GM03348 (cell line): ENCODE measurements at regions not wholly inside any gene's neighbourhood (a gene's known extent, or its start where the extent isn't known, plus 50 kb on each side); places are given as distances from the start of the nearest gene placed in this dataset.

ENCODE experiments used
- DNase-seq: peaks from one replicate; pipeline ENCODE4 v3.0.0; 2012; ENCODE audit warnings: low spot score

DNA sequence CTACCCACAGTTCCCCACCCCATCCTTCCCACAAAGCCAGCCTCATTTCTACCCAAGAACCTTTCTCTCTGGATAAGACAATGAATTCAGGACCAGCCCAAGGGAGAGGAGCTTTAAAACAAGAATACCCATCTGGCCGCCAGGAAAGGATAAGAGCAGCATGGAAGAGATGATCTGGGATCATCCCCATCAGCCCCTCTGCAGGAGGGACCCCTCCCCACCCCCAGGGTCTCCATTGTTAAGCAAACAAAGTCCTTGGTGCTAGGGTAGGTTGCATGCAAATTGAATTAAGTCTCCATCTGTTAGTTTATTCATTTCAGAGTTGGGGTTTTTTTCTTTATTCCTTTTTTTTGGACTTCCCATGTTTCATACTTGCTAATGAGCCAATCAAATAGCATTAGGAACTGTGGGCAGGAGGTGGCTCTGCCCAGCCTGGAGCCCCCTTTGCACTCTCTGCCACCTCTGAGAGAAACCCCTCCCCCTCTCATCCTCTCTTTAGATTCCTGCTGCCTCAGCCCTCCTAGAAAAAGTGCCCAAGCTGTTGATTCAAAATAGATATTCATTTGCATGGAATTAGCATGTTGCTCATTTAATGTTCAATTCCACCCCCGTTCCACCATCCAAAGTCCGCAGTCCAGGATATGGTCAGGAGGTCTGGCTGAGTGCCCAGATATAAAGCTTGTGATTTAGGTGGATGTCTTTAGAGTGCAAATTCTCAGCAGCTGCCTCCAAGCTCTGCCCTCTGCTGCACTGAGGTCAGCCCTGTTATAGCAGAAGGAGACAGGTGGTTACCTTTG is 138.5 kb upstream of the NCAM1 start:
- DNase-seq, result no peak

DNA sequence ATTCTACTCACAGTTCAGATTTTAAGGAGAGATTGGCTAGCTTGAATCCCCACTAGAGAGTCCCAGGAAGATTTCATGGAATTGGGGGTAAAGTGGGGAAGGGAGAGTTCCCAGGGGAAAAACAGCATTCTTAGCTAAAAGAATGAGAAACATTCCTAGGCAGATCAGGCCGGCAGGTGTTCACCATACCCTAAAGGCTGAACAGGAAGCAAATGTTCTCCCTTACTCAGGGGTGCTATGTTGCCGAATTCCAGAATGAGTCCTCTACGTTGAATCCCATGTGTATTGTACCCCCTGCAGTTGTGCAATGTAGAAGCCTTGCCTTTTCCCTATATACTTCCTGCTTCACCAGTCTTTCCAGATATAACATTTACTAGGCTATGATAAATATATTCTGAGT is 135.2 kb upstream of the NCAM1 start:
- DNase-seq, result no peak

DNA sequence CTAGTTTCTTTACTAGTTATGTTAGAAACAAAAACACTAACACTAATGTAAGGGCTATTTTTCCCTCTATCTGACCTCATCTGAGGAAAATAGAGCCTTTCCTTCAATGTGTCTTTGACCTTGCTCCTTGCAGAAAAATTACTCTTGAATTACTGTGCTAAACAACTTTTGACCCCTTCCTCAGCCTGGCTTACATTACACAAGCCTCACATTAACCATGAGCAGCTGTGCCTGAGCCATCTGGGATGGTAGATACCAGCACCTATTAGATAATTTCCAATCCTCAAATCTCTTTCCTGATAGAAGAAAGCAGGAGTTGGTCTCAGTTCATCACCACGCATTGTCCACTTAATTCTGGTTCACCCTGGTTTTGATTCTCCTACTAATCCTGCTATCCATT is 134.4 kb upstream of the NCAM1 start:
- no peak for DNase-seq

DNA sequence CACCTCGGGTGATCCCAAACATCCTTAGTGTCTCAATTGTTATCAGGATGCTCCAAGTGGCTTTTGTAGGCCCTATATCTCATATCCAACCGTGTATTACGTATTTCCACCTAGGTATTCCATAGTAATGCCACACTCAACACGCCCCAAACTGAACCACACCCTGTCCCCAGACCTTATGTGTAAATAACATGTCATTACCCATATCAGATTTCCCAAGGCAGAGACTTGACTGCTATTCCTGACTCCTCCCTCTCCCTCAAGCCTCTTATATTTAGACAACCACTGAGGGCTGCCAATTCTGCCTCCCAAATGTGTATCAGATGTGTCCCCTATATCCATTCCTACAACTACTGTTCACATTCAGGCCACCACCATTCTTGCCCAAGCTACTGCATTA is 132.8 kb upstream of the NCAM1 start:
- no peak for DNase-seq

DNA sequence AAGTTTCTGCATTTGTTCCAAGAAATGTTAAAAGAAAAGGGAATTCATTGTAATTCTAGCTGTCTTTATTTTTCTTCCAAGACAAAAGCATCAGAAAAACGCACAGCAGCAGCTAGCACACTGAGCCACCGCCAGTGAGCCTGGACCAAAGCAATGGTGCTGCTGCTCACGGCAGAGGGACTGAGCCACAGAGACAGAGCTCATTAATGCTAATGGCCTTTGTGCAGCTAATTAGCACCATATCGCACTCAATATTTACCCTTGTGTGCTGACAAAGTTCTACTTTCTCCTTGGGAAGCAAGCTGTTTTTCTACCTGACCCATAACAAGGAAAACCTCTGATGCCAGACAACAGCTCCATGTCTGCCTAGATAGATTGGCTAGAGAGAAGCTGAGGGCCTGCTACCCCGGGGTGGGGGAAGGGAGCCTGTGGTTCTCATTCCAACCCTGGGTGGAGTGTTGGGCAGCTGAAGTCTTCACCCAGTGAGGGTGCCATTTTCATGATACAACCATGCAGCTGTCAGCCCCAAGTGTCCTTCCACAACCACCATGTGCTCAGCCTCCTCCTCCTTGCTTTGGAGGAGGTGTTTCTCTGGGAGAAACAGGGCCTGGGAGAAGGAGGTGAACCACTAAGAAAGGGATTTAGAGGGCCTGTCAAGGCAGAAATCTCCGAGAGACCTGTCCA is 131.1 kb upstream of the NCAM1 start:
- no peak for DNase-seq

DNA sequence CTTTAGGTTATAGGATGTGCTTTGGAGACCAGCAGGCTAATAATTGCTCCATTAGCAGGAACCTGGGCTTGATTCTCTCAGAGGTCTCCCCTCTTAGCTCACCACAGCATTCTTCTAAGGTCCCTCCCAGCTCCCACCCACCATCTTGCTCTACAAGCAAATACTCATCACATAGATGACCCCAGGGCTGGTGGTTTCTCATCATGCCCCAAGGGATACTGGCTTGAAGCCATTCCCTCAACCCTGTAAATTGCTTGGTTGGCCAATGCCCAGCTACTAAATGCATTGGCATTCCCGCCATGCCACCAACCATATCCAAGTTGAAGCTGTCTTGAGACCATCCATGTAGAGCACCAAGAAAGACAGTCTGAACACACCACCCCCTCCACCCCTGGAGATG is 130.2 kb upstream of the NCAM1 start:
- no peak for DNase-seq

DNA sequence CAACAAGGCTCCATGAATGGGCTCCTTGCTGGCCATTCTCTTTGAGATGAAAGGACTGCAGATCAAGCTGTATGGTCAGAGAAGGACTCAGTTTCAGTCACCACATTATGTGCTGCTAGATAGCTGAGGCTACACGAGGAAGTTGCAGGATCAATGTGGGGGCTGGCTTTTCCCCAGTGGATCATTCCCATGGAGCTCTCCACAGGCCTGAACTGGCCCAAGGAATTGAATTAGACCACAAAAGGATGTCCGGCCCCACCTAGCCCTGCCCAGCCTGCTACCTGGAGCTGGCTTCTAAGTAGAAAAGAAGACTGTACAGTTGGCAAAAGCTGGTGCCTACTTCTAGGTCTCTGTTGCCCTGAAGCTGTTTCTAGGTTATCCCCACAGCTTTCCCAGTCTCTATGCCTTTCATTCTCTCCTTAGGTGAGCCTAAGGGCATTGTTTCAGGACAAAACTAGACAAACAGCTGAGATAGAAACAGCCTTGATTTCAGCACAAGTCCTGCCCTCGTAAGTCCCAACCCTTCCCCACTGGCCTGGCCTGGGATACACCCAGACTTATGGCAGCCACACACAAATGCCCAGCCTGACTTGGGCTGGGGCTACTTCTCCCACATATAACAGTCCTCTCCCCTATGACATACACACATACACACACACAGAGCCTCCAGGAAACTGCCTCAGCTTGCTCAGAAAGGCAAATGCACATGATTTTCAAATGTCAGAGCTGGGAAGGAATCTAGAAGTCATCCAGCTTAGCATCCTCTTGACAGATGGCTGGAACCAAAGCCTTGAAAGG is 129.1 kb upstream of the NCAM1 start:
- DNase-seq, result no peak

DNA sequence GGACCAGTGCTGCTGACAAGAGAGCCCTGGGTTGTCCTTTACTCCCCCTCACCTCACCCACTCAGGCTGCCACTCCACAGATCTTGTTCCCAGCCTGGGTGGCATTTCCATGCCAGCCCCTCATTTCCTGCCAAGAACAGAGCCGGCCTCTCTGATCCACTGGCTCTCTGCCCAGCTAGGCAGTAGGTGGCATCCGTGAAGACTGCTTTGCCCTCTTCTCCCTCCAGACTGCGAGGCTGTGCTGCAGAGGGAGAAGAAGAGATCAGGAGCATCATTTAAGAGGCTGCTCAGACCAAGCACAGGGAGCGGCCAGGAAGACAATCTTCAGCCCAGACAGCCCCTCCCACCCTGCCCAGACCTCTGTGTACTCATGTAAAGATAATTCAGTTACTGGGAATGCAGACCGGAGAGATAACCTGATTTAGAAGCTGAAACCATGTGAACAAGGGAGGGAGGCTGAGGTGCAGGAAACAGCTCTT is 126.9 kb upstream of the NCAM1 start:
- no peak for DNase-seq

DNA sequence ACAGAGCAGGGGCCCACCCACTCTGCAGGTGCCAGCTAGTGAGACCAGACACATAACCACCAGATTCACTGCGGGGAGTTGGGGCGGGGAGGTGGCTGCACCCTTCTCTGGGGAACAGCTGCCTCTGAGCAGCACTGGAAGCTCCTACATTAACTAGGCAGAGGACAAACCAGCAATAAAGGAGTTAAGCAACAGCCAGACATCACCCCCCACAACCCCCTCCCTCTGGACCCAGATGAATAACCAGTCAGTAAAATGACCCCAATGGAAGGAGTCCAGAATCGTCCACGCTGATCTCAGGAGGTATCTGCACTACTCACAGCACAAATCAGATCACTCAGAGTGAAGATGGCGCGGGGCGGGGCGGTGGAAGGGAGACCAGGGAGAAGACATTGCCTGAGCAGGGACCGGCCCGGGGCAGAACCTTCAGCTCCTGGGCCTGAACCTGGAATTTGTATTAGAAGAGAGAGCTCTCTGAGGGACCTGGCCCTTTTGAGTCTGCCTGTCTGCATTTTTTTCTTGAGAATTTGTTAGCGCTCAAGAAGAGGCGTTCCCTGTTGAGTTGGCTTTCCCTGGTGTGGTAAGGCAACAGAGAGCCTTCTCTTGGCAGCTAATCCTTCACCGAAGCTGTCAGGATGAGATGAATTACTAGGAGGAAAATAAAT is 125.5 kb upstream of the NCAM1 start:
- no peak for DNase-seq

DNA sequence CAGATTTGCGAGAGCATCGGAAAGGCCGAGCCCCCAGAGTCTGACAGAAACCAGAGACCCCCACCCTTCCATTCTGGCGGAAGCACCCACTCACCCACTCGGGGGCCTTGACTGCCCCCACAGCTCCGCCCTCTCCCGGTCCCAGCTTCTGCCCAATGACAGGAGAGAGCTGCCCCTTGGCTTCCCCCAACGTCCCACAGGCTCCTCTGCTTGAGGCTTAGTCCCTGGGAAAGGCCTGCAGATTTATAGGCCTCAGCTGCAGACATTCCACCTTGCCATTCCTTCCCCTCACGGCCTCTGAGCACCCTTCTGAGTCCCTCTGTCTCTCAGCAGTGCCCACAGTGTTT is 125.0 kb upstream of the NCAM1 start:
- DNase-seq, result no peak

DNA sequence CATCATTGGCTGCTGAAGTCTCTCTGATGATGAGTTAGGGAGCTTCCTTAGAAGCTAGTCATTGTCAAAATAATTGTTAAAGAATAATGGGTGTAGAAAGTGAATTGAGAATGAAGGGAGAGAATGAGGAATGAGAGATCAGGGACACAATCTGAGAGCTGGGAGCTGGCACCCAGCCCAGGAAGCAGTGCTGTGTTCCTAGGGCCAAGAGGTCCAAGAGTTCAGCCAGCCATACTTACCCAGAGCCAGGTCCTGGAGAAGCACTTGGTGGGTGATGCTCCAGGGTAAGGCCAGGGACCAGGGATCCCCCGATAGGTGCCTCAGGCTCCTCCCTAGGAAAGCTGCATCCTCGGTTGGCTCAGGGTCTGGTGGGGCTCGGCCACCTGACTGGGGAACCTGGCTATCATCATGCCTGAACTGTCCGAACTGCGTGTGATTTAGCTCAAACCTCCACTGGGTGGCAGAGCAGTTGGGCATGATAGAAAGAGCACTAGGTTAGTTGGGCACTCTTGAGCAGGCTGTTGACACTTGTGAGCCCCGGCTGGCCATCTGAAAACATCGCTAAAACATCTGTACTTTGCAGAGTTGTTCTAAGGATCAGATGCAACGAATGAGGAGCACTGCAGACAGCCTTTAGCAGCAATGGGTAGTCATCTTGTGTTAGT is 123.9 kb upstream of the NCAM1 start:
- DNase-seq, result no peak

DNA sequence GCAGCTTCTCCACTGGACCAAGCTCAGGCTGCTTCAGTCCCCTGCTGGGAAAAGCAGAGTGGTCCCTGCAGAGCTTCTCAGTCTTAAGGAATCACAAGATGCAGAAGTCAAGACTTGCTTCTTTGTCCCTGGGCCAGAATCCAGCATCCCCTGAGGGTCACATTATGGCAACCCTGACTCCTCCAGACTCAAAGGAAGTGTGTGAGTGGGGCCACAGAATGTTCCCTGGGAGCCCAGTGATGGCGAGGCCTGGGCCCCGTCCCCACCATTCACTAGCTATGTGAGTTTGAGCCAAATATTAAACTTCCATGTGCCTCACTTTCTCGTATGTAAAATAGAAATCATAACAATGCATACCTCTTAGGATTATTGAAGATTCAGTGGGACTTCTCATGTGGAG is 122.2 kb upstream of the NCAM1 start:
- no peak for DNase-seq

DNA sequence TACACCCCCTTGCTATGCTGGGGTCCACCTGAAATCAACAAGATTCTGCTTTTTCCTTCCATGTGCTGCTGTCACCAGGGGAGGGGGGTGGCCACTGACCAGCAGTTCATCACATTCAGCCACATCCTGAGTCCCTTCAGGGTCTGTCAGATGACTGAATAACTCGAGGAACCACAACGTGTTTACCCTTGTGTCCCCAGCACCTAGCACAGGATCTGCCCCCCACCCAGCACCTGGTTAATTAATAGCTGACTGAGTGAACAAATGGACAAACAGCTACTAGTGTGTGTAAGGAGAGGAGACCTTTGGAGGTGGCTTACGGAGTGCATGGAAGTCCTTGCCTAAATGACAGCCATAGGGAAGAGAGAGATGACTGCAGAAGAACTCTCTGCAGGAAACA is 119.5 kb upstream of the NCAM1 start:
- DNase-seq, result no peak

DNA sequence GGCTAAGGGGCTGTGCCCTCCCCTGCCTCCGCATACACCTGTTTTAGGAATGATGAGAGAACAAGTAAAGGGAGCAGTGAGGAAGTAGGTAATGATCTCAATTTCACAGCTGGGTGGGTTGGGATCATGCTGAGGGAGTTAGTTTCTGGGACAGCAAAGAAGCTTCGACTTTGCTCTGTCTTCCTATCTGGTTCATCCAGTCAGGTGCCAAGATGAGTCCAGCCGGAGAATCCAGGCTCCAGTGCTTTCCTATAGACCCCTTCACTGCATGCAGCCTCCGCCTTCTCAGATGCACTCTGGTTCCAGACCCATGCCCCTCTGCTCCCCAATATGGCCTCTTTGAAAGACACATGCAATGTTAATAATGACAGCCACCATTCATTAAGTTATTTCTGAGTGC is 119.1 kb upstream of the NCAM1 start:
- no peak for DNase-seq

DNA sequence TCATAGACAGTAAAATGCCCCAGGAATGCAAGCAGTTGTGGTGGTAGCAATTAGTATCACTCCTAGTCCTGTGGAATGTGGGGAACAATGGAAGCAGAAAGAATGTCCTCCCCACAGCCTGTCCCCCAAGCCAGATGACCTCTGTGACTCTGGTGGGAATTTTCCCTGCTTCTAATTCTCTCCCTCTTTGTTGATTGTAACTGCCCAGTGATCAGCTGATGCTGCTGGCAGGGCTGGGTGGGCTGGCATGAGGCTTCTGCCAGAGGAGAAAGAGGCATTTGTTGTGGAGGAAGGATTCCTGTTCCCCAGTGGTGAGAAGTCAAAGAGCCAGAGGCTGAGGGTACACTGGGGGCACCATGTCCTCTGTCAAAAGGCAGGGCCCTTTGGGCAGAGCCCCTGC is 116.7 kb upstream of the NCAM1 start:
- no peak for DNase-seq

DNA sequence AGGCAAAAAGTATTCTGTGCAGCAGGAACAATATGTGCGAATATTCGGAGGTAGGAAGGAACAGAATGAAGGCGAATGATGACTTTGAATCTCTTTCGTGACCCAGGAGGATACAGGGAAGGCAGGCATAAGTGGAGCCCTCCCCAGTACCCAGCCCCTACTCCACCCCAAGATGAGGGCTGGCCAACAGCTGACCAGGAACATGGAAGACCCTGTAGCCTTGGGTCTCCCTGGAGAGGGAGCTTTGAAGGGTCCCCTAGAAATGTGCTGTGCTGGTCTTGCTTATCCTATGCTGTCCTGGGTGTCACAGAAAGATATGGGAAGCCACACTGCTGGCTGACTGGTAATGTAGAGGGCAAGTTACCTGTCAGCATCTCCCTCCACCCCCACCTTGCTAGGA is 113.7 kb upstream of the NCAM1 start:
- no peak for DNase-seq

DNA sequence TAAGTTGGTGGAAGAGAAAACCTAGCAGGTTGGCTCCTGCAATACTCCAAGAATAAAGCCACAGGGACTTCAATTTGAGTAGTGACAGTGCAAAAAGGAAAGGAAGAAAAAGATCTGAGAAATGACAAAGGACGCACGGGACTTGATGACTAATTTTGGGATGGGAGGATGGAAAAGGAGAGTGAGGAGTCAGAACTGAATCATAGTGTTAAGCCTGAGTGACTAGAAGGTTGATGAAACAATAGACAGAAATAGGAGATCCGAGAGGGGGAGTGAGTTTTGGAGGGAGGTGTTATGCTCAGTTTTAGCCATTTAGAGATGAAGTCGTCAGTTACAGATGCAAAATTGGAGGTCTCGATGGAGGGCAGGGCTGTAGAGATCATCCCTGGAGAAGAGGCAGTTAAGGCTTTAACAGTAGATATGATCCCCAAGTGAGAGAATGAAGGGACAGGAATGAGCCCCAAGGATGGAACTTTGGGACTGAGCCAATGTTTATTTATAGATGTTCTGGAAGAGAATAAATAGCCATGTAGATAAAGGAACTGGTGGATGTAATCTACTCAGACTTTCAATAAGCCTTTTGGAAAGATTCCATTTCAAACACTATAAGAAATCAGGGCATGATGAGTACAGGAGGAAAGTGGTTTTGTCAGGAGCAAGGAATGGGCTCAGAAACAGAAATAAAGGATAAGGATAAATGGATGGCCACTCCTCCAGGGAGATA is 108.9 kb upstream of the NCAM1 start:
- peak; percentile 35 for DNase-seq

DNA sequence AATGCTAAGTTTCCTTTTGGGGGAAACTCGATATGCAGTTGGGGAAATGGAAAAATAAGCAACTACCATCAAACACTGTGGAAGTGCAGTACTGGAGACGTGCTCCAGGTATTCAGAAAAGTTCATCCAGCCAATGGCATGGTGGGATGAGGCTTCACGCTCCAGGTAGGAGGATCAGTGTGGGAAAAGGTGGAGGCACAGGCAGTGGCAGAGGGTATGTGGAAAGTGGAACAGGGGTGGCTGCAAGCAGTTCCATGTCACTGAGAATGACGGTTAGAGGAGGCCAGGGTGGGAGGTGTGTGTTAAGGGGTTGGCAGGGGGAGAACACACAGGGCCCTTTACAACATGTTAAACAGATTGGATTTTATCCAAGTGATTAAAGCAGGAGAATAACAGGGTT is 105.1 kb upstream of the NCAM1 start:
- no peak for DNase-seq

DNA sequence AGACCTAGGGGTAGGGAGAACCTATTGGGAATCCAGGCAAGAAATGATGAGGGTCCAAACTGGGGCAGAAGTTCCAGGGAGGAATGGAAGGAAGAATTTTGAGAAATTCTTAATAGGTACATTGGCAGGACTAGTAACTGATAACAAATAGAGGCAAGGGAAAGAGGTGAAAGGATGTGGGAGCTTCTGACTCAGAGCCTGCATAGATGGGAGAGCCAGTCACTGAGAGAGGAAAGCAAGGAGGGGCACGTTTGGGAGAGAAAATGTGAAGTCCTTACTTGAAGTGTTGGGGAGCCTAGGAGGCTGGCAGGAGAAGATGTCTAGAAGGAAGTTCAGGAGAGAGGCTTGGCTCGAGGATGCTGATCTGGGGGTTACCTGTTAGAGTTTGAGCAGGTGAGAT is 104.6 kb upstream of the NCAM1 start:
- DNase-seq, result no peak

DNA sequence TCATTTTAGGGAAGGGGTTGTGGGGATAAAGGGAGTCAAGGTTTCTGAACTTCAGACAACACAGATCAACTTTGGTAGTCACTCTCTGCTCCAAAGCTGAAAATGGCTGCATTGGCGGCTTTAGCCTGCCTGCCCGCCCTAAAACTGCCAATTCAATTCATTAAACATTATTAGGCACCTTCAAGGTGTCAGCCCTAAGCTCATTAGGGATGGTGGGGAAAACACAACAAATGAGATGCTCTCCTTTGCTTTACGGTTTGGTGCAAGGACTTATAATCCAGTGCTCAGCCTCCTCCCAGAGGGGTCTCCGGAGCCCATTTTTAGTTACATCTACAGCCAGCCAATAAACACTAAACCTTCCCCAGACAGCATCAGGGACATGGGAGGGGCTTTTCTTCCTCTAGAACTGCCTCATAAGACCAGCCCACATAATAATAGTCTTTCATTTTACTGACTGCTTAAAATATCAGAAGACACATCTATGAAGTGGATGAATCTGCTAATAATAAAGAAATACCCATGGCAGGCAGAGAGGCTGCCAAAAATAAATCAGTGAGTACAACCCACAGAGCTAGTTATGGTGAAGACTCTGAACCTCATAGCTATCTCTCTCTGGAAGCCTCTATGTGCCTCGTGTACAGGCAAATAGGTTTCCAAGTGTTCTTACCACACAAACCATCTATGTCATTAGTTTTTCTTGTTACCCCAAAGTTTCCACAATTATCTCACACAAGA is 102.8 kb upstream of the NCAM1 start:
- DNase-seq, result no peak

DNA sequence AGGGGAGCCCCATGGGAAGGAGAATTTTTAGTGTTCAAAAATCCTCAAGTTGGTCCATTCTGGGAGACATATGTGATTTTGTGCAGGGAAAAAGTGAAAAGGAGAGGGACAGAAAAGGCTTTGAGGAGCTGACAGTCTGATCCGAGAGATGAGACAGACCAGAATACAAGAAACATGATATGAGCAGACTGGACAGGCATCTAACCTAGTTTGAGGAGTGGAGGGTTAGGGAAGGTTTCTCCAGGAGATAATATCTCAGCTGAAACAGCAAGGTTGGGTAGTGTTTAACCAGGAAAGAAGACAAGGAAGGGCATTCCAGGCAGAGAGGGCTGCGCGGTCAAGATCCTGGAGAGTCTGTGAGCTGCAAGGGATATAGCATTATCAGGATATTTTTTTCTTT is 101.4 kb upstream of the NCAM1 start:
- DNase-seq, result no peak
